ENCODE measurements at regions not wholly inside any gene's neighbourhood (a gene's known extent, or its start where the extent isn't known, plus 50 kb on each side); places are given as distances from the start of the nearest gene placed in this dataset.

DNA sequence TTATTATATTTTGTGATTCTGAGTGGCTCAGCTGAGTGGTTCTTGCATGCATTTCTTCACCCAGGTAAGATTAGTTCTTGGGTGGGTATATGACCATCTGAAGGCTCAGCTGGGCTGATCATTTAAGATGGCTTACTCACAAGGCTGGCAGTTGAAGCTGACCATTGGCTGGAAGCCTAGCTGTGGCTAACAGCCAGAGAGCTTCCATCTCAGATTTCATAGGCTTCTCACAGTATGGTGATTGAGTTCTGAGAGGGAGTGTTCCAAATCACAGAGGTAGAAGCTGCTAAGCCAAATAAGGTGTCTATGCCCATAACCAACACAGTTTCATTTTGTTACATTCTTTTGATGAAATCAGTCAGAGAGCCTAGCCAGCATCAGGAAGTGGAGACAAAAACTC is 117.4 kb upstream of the RPRM start:
- no peaks in the 10 kb centered on the region for H3K36me3 ChIP-seq (ENCODE audit: insufficient read depth, low read length)
- DNase-seq (ENCODE audit: low read depth, low spot score), result no peak
- H3K27ac ChIP-seq, result no peak overlapping the region
- H3K4me3 ChIP-seq, result no peak overlapping the region
- no peak overlapping the region for H3K9ac ChIP-seq (ENCODE audit: insufficient read length)
- TF ChIP-seq FOXP2 (optimal IDR thresholded peaks at IDR 0.05; ENCODE audit: control extremely low read depth, extremely low read length, insufficient read depth) (no peak), POLR2AphosphoS5 (IDR thresholded peaks at IDR 0.05; ENCODE audit: borderline replicate concordance, low read depth, low read length) (no peak), EZH2 (IDR thresholded peaks at IDR 0.05) (no peak)
- H3K9me3 ChIP-seq (ENCODE audit: low read depth, low read length), result no peaks in the 10 kb centered on the region

- Histone ChIP-seq H3K9me3 (ENCODE audit: low read depth, low read length) (no peaks in the 10 kb centered on the region), H3K9ac (ENCODE audit: insufficient read length) (no peak overlapping the region), H3K4me3 (no peak overlapping the region), H3K27ac (no peak overlapping the region), H3K36me3 (ENCODE audit: insufficient read depth, low read length) (no peaks in the 10 kb centered on the region)
- TF ChIP-seq POLR2AphosphoS5 (IDR thresholded peaks at IDR 0.05; ENCODE audit: borderline replicate concordance, low read depth, low read length), result no peak
- no peak for TF ChIP-seq EZH2 (IDR thresholded peaks at IDR 0.05)
- no peak for TF ChIP-seq FOXP2 (optimal IDR thresholded peaks at IDR 0.05; ENCODE audit: control extremely low read depth, extremely low read length, insufficient read depth)
- DNase-seq (ENCODE audit: low read depth, low spot score), result no peak
Measured at GRCh38 chr2:153601812-153602211, 123.2 kb upstream of the RPRM start.

DNA sequence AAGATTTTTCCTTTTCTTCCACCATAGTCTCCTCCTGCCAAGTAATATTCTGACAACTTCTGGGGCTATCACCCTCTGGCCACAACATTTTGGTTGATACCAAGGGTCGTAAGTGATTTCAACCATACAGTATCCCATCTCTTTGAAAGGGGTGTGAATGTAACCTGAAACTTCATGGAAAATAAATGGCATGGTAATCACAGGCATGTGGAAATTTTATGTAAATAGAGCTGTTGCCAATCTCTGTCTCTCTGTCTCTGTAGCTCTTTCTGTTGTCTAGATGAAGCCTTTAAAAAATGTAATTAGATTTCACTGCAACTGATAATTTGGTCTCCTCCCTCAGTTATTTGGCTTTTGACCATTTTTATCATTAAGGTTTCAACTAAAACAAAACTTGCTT is 125.6 kb upstream of the RPRM start:
- TF ChIP-seq FOXP2 (optimal IDR thresholded peaks at IDR 0.05; ENCODE audit: control extremely low read depth, extremely low read length, insufficient read depth), result no peak
- TF ChIP-seq EZH2 (IDR thresholded peaks at IDR 0.05), result no peak
- TF ChIP-seq POLR2AphosphoS5 (IDR thresholded peaks at IDR 0.05; ENCODE audit: borderline replicate concordance, low read depth, low read length), result no peak
- DNase-seq (ENCODE audit: low read depth, low spot score), result no peak
- H3K36me3 ChIP-seq (ENCODE audit: insufficient read depth, low read length), result no peaks in the 10 kb centered on the region
- H3K9ac ChIP-seq (ENCODE audit: insufficient read length), result no peak overlapping the region
- no peak overlapping the region for H3K27ac ChIP-seq
- H3K4me3 ChIP-seq, result no peak overlapping the region
- no peaks in the 10 kb centered on the region for H3K9me3 ChIP-seq (ENCODE audit: low read depth, low read length)

DNA sequence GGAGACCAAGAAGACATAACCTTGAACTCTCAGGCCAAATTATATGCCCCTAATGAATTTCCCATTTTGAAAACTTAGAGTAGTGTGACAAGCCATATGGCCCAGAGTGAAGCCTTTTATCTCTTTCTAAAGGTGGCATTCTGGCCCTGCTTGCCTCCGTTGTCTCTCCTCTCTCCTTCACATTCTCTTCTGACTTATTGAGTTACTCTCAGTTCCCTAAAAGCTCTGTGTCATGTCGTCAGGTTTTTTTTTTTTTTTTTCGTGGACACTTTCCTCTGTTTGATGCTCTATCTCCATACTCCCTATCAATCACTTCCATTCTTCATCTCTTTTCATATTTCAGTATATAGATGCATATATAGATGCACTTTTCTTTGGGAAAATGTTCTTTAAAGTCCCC is 128.1 kb upstream of the RPRM start:
- H3K9me3 ChIP-seq (ENCODE audit: low read depth, low read length), result no peaks in the 10 kb centered on the region
- H3K36me3 ChIP-seq (ENCODE audit: insufficient read depth, low read length), result no peaks in the 10 kb centered on the region
- no peak overlapping the region for H3K9ac ChIP-seq (ENCODE audit: insufficient read length)
- no peak for DNase-seq (ENCODE audit: low read depth, low spot score)
- no peak for TF ChIP-seq POLR2AphosphoS5 (IDR thresholded peaks at IDR 0.05; ENCODE audit: borderline replicate concordance, low read depth, low read length)
- TF ChIP-seq FOXP2 (optimal IDR thresholded peaks at IDR 0.05; ENCODE audit: control extremely low read depth, extremely low read length, insufficient read depth), result no peak
- TF ChIP-seq EZH2 (IDR thresholded peaks at IDR 0.05), result no peak
- H3K4me3 ChIP-seq, result no peak overlapping the region
- H3K27ac ChIP-seq, result no peak overlapping the region

GRCh38 chr2:153622285-153622684 is 143.7 kb upstream of the RPRM start:
- no peak overlapping the region for H3K27ac ChIP-seq
- no peak overlapping the region for H3K4me3 ChIP-seq
- H3K9ac ChIP-seq (ENCODE audit: insufficient read length), result no peak overlapping the region
- no peak for DNase-seq (ENCODE audit: low read depth, low spot score)
- TF ChIP-seq FOXP2 (optimal IDR thresholded peaks at IDR 0.05; ENCODE audit: control extremely low read depth, extremely low read length, insufficient read depth) (no peak), EZH2 (IDR thresholded peaks at IDR 0.05) (peak; percentile 83)
- no peaks in the 10 kb centered on the region for H3K9me3 ChIP-seq (ENCODE audit: low read depth, low read length)
- no peaks in the 10 kb centered on the region for H3K36me3 ChIP-seq (ENCODE audit: insufficient read depth, low read length)

GRCh38 chr2:153623020-153623419 is 144.5 kb upstream of the RPRM start:
- TF ChIP-seq FOXP2 (optimal IDR thresholded peaks at IDR 0.05; ENCODE audit: control extremely low read depth, extremely low read length, insufficient read depth) (no peak), EZH2 (IDR thresholded peaks at IDR 0.05) (no peak), POLR2AphosphoS5 (IDR thresholded peaks at IDR 0.05; ENCODE audit: borderline replicate concordance, low read depth, low read length) (no peak)
- Histone ChIP-seq H3K4me3 (no peak overlapping the region), H3K9me3 (ENCODE audit: low read depth, low read length) (no peaks in the 10 kb centered on the region), H3K27ac (no peak overlapping the region), H3K36me3 (ENCODE audit: insufficient read depth, low read length) (no peaks in the 10 kb centered on the region), H3K9ac (ENCODE audit: insufficient read length) (no peak overlapping the region)
- no peak for DNase-seq (ENCODE audit: low read depth, low spot score)

GRCh38 chr2:153626676-153627075 is 148.1 kb upstream of the RPRM start:
- DNase-seq (ENCODE audit: low read depth, low spot score), result no peak
- no peak overlapping the region for H3K4me3 ChIP-seq
- H3K36me3 ChIP-seq (ENCODE audit: insufficient read depth, low read length), result no peaks in the 10 kb centered on the region
- TF ChIP-seq FOXP2 (optimal IDR thresholded peaks at IDR 0.05; ENCODE audit: control extremely low read depth, extremely low read length, insufficient read depth), result no peak
- TF ChIP-seq EZH2 (IDR thresholded peaks at IDR 0.05), result no peak
- TF ChIP-seq POLR2AphosphoS5 (IDR thresholded peaks at IDR 0.05; ENCODE audit: borderline replicate concordance, low read depth, low read length), result no peak
- H3K27ac ChIP-seq, result no peak overlapping the region
- no peak overlapping the region for H3K9ac ChIP-seq (ENCODE audit: insufficient read length)
- H3K9me3 ChIP-seq (ENCODE audit: low read depth, low read length), result no peaks in the 10 kb centered on the region

DNA sequence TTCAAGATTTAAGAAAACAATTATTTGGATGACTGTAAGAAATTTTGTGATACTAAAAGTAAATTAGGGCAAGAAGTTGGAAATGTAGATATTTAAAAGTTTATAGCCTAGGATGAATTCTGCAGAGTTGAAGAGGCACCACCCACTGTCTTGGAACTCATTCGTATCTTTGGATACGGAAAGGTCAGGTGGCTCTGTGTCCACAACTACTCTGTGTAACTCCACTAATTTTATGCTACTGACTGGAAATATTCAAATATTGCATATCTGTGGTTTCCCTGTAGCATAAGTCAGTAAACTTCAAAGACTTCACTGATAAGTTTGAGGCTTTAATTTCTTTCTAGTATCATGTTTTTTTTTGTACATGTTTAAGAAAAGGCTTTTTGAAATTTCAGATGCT is 156.9 kb upstream of the RPRM start:
- H3K4me3 ChIP-seq, result no peak overlapping the region
- no peaks in the 10 kb centered on the region for H3K36me3 ChIP-seq (ENCODE audit: insufficient read depth, low read length)
- TF ChIP-seq POLR2AphosphoS5 (IDR thresholded peaks at IDR 0.05; ENCODE audit: borderline replicate concordance, low read depth, low read length) (no peak), FOXP2 (optimal IDR thresholded peaks at IDR 0.05; ENCODE audit: control extremely low read depth, extremely low read length, insufficient read depth) (no peak), EZH2 (IDR thresholded peaks at IDR 0.05) (no peak)
- H3K27ac ChIP-seq, result no peak overlapping the region
- DNase-seq (ENCODE audit: low read depth, low spot score), result no peak
- H3K9ac ChIP-seq (ENCODE audit: insufficient read length), result no peak overlapping the region
- no peaks in the 10 kb centered on the region for H3K9me3 ChIP-seq (ENCODE audit: low read depth, low read length)

DNA sequence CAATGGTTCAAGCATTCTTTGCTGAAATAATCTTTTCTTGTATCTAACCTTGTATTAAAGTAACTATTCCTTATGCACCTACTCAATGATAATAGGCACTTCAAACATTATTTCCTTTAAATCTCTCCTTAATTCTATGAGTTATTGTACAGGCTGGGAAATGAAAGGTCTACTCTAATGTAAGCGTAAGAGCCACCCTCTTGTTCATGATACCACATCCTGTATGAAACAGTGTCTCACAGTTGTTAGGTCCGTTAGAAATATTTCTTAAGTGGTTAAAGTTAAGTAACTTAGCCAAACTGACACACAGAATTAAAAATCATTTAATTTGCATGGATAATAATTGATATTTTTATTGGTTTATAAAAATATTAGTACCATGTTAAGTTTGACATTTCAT is 162.5 kb upstream of the RPRM start:
- Histone ChIP-seq H3K27ac (no peak overlapping the region), H3K4me3 (no peak overlapping the region), H3K36me3 (ENCODE audit: insufficient read depth, low read length) (no peaks in the 10 kb centered on the region), H3K9ac (ENCODE audit: insufficient read length) (no peak overlapping the region), H3K9me3 (ENCODE audit: low read depth, low read length) (no peaks in the 10 kb centered on the region)
- no peak for TF ChIP-seq POLR2AphosphoS5 (IDR thresholded peaks at IDR 0.05; ENCODE audit: borderline replicate concordance, low read depth, low read length)
- no peak for TF ChIP-seq EZH2 (IDR thresholded peaks at IDR 0.05)
- TF ChIP-seq FOXP2 (optimal IDR thresholded peaks at IDR 0.05; ENCODE audit: control extremely low read depth, extremely low read length, insufficient read depth), result no peak
- no peak for DNase-seq (ENCODE audit: low read depth, low spot score)

Measured in SK-N-MC (cell line).